HG03460 (cell line): ENCODE measurements at regions not wholly inside any gene's neighbourhood (a gene's known extent, or its start where the extent isn't known, plus 50 kb on each side); places are given as distances from the start of the nearest gene placed in this dataset.
A peak's percentile ranks its signal among the peaks of the same experiment; 100 is the strongest.

Experiments
- ATAC-seq: cut with Tn5 transposase; IDR thresholded peaks from one replicate; pipeline ENCODE4 v1.9.1; 2021; ENCODE audit not compliant: unreplicated experiment

DNA sequence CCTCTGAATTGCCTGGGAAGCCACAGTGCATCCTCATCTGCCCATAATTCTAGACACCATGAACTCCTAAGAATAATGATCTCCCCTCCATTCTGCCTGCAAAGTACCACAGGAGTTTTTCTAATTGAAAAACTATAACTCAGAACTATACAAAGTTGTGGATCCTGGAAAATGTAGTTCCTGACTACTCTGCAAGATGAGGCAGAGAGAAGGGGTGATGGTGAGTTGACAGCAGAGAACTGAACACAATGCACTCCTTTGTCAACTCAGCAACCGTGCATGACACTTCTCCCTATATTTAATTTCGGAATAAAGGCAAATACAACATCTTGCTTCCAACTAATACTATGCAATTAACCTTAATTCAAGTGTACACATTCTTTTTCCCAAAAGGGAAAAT is 471.1 kb upstream of the FAM98A start:
- ATAC-seq = no peak

DNA sequence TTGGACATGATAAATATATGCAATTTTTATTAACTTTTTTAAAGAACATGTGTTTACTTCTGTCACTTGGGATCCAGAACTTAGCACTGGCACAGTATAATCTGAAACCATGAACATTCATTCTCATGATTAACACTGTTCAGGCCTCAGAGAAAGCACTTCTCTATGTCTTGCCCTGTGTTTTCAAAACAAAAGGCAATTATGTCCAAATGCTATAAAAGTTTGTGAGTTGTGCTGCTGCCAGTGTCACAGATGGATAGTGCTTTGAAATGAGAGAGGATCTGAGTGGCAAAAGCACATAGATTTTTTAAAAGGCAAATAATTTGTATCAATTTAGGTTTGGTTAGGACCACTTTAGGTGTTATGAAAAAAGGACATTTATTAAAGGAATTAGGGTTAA is 470.5 kb upstream of the FAM98A start:
- ATAC-seq = no peak

DNA sequence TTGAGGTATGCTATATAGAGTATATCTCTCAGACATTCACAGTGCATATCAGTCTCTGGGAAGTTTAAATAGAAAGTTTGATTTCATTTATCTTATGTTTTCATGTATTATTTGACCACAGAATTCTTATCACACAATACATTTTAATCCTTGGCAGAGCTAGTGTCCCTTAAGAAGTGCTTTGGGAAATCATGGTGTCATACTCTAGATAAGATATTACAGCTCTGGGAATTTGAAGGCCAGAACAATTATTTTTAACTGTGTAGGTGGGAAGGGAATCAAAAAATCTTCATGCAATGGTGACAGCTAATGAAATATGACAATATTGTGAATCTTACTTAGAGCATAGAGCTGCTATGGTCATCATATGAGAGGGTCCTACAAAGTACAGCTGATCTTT is 451.3 kb upstream of the FAM98A start:
- no peak for ATAC-seq

DNA sequence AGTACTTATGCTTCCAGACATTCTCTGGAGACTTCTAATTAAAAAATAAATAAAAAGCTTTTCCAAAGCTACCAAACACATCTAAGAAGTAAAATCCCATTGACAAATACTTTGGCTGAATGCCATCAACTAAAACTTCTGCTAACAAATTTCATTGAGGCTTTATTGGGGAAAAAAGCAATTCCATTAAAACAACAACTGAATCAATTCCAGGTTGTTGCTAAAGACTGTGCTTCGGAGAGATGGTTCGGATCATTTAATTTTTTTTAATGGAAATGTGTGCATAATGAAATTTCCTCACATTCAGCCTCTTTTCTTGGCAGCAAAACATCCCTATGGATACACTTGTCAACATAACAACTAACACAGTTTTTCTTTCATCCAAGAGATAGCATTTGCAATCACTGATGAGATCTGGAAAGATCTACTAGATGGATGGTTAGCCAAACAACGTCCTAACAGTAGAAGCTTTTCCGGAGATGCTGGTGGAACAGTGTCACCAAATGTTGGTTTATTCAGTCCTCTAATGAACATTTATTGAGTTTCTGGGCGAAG is 446.1 kb upstream of the FAM98A start:
- no peak for ATAC-seq

DNA sequence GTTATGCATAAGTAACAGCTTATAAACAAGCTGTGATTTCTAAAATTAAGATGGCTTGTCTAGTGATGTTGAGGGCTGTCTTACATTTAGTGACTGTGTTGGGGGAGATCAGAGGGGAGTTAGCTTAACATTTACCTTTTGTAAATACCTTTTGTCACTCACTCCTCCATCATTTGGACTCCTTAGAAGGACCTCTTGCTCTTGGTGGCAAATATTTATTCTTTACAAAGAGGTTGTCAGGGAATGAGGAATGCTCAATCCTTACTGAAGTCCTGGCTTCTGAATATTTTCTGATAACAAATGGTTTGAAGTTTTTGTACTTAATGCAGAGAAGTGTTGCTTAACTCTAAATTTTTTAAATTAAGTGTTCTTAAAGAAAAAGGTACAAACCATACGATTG is 438.8 kb upstream of the FAM98A start:
- no peak for ATAC-seq

DNA sequence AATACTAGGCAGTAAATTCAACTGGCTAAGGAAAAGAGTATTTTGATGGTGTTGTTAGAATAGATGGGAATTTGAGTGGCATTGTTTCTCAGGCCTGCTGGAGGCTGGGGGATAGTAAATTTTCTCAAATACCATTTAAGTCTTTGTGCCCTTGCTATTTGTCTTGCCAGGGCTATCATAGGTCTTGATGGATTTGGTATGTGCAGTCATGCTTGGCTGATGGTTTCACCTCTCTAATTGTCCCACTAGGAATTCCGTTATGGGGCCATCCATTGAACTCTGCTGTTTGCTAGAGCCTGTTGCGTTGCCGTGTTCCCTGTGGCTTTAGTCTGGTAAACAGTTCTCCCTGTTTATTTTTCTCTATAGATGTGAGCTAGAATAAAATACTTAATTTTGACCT is 438.1 kb upstream of the FAM98A start:
- ATAC-seq = no peak

DNA sequence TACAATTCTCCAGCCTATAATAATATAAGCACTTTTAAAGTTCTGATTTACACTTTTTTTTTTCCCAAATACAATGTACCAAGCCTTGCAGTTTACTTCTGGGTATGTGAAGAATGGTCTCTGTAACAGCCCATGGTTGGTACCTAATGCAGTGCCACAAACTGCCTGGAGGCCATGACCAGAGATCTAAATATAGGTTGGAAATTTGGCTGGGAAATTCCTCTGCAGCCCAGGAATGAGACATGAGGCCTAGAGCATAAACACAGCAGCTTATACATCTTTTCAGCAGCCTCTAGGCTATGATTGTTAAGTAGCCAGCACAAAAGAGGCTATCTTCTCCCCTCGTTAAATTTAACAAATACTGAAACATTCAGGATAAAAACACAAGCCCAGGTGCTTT is 432.0 kb upstream of the FAM98A start:
- no peak for ATAC-seq

DNA sequence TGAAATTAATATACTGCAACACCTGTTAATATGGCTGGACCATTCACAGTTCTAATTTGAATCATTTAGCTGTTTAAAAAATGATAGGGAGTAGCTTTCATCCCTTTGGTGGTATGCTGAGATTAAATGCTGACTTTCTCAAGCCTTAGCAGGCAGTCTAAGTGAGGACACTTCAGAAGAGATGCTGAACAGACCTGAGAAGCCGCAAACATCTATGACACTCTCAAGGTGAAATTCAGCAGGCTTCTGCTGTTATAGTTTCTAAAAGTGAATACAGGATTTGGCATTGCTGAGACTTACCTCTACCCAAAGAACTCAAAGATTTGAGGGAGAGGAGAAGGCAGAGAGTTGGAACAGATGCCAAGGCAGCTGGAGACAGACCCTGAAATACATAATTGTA is 431.2 kb upstream of the FAM98A start:
- no peak for ATAC-seq

DNA sequence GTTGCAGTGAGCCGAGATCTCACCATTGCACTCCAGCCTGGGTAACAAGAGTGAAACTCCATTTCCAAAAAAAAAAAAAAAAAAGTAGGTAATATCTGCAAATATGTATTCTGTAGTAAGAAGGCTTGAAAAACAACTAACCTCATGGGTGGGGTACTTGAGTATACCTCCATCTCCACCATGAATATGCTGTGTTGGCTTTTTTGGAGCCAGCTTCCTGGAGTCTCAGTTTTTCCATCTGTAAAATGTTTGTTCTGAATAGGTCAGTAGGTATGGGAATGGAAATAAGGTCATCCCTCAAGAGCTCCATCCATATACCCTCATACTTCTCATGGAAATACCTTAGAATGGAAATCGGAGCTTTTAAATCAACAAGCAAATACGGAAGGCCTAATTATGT is 430.0 kb upstream of the FAM98A start:
- ATAC-seq = no peak

DNA sequence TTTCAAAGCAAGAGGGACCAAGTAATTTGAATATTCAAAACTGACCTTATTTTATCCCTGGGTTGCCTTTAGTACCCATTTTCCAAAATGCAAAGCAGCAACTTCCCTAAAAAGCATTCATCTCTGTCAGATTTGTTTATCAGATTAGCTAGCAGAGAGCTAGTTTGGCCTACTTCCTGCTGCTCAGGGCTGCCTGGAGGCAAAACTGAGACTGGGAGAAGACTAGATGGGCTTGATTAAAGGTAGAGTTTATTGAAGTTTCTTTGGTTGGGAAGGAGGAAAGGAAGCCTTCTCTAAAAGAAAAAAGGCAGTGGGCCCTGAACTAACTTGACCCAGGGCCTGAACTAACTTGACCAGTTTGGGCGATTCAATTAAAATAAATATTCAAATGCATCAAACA is 426.1 kb upstream of the FAM98A start:
- no peak for ATAC-seq

DNA sequence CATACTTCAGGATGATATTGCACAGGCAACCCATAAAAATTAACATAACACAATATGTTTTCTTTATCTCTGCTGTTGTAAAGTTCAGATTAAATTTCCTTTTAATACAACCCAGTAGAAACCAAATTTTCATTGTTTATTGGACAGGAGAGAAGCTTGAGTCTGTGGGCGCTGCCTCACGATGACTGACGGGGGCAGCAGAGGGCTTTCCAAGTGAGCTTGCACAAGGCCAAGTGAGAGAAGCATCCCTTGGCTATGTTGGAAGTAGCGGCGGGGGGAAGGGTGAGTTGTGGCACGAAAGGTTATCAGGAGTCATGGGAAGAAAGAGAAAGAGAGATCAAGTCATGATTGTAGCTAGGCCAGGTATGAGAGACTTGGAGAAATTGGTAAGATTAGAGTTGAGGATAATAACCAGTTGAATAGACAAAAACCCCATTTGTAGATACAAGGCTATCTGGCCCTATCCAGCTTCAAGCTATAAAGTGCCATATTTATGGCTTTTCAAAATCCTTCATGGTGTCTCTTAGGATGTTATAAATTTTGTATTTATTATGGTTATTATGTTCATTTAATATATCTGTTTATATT is 413.7 kb upstream of the FAM98A start:
- peak; percentile 65 for ATAC-seq

DNA sequence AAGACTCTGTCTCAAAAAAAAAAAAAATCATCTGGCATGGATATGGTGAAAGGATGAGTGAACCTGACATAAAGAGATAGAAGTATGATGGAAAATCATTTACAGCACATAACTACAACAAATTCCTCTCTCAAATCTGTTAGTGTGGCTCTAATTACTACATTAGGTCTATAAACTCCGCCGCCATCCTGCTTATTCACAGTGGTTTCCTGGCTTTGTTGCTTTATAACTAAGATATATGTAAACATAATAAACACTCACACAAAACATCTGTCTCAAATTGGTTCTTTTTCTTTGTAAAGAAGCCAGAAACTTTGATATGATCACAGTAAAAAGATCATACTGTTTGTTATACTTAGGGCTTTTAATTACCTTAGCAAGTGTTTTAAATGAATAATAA is 412.6 kb upstream of the FAM98A start:
- ATAC-seq = no peak

DNA sequence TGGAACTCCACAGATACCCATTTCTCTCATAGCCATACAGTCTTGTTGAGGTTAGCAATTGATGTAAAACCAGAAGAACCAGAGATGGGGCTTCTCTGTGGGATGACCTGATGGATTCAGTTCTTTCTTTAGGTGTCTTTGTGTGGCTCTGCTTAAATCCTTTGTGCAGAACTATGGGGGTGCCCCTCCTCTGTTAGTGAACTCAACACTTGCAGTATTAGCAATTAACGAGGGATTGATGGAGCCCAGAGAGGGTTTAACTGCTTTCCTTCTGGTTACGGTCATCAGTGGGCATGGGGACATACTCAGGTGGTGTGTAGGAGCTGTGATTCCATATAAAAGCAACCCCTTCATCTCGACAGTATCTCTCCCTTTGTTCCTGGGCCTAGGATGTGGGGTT is 406.8 kb upstream of the FAM98A start:
- no peak for ATAC-seq

DNA sequence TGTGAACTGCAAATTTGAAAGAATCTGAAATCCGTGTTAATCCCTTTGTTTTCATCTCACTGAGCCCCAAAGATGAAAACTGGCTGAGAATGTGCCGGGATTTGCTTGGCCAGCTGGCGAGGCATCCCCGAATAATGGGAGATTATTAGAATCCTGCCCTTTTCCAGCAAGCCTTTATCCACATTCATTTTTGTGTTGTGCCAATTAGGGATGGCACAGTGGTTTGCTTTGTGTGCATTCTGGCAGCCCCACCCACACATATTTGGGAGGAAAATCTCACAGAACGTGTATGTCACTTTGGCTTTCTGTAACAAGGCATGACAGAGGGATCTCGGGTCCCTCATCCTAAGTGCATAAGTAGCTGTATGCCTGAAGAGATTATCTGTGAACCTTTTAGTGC is 405.8 kb upstream of the FAM98A start:
- ATAC-seq = no peak

DNA sequence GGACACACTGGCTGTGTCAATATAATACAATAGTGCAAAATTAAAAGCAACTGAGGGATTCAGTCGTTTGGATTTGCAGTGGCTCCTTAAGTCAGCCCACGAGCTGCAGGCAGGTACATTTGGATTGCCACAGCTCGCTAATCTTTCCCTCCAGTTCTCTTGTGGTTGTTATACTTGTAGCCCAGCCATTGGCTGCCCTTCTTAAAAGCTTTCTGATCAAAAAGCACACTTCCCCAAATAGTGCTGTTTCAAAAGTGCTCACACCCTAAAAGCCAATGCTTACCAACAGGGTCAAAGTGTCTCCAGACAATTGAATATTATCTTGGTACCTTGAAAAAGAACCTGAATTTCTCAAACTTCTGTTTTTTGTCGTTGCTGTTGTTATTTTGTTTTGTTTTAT is 404.7 kb upstream of the FAM98A start:
- no peak for ATAC-seq

DNA sequence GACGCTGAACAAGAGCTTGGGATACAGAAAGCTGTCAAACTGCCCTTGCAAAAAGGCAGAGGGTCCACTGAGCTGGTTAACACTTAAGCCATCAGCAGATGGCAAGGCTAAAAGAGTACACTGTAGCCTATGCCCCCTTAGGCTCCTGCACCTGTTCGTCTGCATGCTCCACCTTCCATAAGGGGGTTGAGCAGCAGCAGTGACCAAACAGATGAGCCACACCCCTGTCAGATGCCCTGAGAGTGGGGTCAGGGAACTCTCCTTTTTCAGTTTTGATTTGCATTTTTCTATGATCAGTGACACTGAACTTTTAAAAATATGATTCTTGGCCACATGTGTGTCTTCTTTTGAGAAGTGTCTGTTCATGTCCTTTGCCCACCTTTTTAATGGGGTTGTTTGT is 402.5 kb upstream of the FAM98A start:
- no peak for ATAC-seq

DNA sequence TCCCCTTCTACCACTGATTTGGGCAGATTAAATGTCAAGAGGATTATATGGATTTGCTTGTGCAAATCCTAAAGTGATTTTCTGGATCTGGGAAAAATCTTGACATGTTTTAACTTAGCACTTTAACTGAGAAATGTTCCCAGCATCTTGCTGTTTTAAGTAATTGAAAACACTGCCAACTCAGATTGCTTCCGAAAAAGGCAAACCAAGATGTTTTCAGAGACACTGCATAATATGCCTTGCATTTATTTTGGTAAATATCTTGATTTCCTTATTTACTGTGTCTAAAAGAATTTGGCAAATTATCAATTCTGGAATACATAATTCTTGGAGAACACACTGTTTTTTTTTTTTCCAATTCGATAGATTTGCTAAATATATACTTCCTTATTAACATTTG is 385.0 kb upstream of the FAM98A start:
- ATAC-seq = no peak

DNA sequence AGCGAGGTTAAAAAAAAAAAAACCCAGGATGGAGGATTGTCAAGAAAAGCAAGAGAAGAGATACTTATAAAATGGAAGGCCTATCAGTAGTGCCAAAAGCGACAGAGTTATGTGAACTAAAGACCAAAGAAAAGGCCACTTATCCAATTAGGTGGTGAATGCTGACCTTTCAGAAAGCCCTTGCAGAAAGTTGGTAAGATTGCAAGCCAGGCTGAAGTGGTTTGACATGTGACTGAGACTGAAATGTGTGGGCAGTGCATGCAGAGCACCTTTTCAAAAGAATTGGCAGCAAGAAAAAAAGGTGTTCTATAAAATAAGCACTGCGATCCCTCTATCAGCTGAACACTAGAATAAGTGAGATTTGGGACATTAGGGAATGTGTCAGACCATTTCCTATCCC is 379.4 kb upstream of the FAM98A start:
- no peak for ATAC-seq

DNA sequence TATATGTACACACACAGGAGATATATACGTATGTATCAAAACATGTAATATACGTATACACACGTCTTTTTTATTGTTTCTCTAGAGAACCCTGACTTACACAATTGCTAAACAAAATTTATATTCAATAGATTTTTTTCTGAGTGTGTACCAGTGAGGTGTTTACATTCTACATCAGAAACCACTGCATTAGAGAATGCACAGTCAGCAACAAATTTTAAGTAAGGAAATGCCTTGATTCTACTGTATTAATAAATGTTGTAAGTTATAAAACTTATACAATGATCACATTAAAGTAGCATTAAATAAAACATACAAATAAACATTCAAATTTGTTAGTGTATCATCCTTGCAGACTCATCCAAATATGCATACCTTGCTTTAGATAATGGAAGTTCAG is 376.4 kb upstream of the FAM98A start:
- no peak for ATAC-seq

DNA sequence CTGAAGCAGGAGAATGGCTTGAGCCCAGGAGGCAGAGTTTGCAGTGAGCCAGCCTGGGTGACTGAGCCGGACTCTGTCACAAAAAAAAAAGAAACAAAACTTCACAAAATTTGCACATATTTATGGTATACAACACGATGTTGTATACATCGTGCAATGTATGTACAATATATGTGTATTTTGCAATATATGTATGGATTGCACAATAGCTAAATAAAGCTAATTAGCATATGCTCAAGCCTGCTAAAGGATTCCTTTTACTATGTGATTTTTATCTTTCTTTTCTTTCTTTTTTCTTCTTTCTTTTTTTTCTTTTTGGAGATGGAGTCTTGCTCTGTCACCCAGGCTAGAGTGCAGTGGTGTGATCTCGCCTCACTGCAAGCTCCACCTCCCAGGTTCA is 368.0 kb upstream of the FAM98A start:
- ATAC-seq = no peak

DNA sequence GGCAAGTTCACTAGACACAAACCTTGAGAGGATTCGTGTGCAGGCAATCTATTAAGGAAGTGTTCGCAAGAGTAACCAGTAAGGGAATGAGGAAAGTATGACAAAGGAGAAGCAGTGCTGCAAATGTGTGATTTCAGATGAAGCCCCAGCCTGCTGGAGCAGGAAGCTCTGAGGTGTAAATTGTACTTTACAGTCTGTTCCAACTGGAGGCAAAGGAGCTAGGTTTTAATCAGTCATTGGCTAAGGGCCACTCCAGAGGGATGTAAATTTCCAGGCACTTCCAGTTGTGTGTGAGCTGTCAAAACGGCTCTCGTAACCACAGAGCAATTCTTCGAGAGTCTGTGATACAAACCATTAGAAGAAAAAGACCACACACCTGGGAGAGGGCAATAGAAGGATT is 359.5 kb upstream of the FAM98A start:
- ATAC-seq = no peak

DNA sequence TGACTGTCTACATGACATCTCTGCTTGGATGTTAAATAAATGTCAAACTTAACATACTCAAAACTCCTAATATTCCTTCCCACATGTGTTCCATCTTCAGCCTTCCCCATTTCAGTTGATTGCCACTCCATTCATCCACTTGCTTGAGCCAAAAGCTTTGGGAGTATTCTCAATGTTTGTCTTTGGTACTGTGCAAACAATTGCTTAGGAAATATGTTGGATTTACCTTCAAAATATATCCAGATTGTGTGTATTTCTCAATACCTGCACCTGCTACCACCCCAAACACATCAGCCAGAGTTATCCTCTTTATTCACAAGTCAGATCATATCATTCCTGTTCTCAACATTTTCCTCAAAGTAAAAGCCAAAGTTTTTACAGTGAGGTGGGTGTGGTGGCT is 350.3 kb upstream of the FAM98A start:
- no peak for ATAC-seq

DNA sequence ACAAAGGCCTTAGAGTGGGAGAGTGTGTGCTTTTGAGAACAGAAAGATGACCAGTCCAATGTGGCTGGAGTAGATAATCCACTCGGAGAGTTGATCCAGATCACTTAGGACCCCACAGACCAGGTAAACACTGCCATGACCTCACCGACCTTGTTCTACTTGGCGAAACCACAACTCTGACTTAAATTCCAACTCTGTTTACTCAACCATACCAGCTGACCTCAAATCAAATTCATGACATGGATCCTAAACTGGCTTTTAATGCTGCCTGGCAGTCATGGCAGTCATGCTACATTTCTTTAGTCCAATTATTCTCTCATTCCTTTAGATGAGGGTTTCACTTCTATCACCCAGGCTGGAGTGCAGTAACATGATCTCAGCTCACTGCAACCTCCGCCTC is 347.1 kb upstream of the FAM98A start:
- ATAC-seq = no peak

DNA sequence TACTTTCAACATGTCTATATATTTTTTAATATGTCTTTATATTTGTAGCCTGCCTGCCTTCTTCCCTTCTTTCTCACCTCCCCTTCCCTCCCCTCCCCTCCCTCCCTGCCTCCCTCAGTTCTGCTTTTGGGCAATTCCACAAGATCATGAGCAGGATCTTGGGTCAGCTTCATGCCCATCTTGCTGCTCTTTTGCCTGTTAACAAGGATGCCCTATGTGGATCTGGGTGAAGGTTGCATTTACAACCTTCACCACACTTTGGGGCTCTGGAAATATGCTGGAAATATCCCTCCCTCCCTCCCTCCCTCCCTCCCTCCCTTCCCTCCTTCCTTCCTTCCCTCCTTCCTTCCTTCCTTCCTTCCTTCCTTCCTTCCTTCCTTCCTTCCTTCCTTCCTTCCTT is 334.1 kb upstream of the FAM98A start:
- no peak for ATAC-seq
